ENCODE measurements at regions not wholly inside any gene's neighbourhood (a gene's known extent, or its start where the extent isn't known, plus 50 kb on each side); places are given as distances from the start of the nearest gene placed in this dataset.

- no peak for DNase-seq (ENCODE audit: low spot score)
- Histone ChIP-seq H3K36me3 (no peaks in the 10 kb centered on the region), H3K27ac (no peak overlapping the region), H3K9me3 (no peaks in the 10 kb centered on the region), H3K4me3 (no peak overlapping the region), H3K4me1 (peaks cover 0 to 4% of the 10 kb centered on the region in 2 donors), H3K27me3 (no peaks in the 10 kb centered on the region)
- no peak for TF ChIP-seq CTCF (IDR thresholded peaks at IDR 0.05)
These were observed 58.8 kb upstream of the NUDT4 start for GRCh38 chr12:93318720-93319522.

GRCh38 chr12:93319523-93320050, 58.1 kb upstream of the NUDT4 start:
- no peak for TF ChIP-seq CTCF (IDR thresholded peaks at IDR 0.05)
- no peak overlapping the region for H3K4me3 ChIP-seq
- H3K4me1 ChIP-seq = peaks cover 0 to 4% of the 10 kb centered on the region in 2 donors

GRCh38 chr12:93322784-93323183, 54.9 kb upstream of the NUDT4 start:
- Histone ChIP-seq H3K27me3 (no peaks in the 10 kb centered on the region), H3K4me3 (no peak overlapping the region), H3K36me3 (no peaks in the 10 kb centered on the region), H3K9me3 (no peaks in the 10 kb centered on the region), H3K4me1 (peaks cover 0 to 4% of the 10 kb centered on the region in 2 donors), H3K27ac (no peak overlapping the region)
- no peak for DNase-seq (ENCODE audit: low spot score)
- TF ChIP-seq CTCF (IDR thresholded peaks at IDR 0.05) = no peak

More at GRCh38 chr12:93319523-93320050, 58.1 kb upstream of the NUDT4 start:
- Histone ChIP-seq H3K27me3 (no peaks in the 10 kb centered on the region), H3K9me3 (no peaks in the 10 kb centered on the region), H3K36me3 (no peaks in the 10 kb centered on the region), H3K27ac (no peak overlapping the region)
- DNase-seq (ENCODE audit: low spot score) = no peak

- Histone ChIP-seq H3K27ac (peak overlapping the region in 1 of 2 donors; percentile 32), H3K9me3 (no peaks in the 10 kb centered on the region), H3K4me1 (peaks cover 0 to 4% of the 10 kb centered on the region in 2 donors), H3K36me3 (no peaks in the 10 kb centered on the region), H3K27me3 (no peaks in the 10 kb centered on the region), H3K4me3 (no peak overlapping the region)
- DNase-seq (ENCODE audit: low spot score) = no peak
- TF ChIP-seq CTCF (IDR thresholded peaks at IDR 0.05) = no peak
These were observed 53.9 kb upstream of the NUDT4 start for GRCh38 chr12:93323625-93324329.

GRCh38 chr12:93325855-93326254, 51.9 kb upstream of the NUDT4 start:
- H3K36me3 ChIP-seq = no peaks in the 10 kb centered on the region
- H3K9me3 ChIP-seq = no peaks in the 10 kb centered on the region
- no peak for TF ChIP-seq CTCF (IDR thresholded peaks at IDR 0.05)

More at GRCh38 chr12:93325855-93326254, 51.9 kb upstream of the NUDT4 start:
- no peak overlapping the region for H3K27ac ChIP-seq
- no peaks in the 10 kb centered on the region for H3K27me3 ChIP-seq
- no peak overlapping the region for H3K4me3 ChIP-seq
- DNase-seq (ENCODE audit: low spot score) = no peak
- no peaks in the 10 kb centered on the region for H3K4me1 ChIP-seq
